GM12874 (cell line): ENCODE measurements at regions not wholly inside any gene's neighbourhood (a gene's known extent, or its start where the extent isn't known, plus 50 kb on each side); places are given as distances from the start of the nearest gene placed in this dataset.

Source experiments
- CTCF ChIP-seq: IDR thresholded peaks from 2 replicates; pipeline ENCODE4 v1.5.1; 2011; ENCODE audit warnings: low read depth, mild to moderate bottlenecking, control low read depth, low read length, moderate library complexity; ENCODE audit not compliant: insufficient read depth

- TF ChIP-seq CTCF, result no peak
Measured at GRCh38 chr18:46279673-46280072, 175.5 kb downstream of the HAUS1 start.

GRCh38 chr18:46281185-46282176 is 177.3 kb downstream of the HAUS1 start:
- peak; percentile 89 for TF ChIP-seq CTCF

GRCh38 chr18:46282177-46282570 is 178.0 kb downstream of the HAUS1 start:
- no peak for TF ChIP-seq CTCF

- TF ChIP-seq CTCF, result no peak
Measured at GRCh38 chr18:46282646-46283045, 178.5 kb downstream of the HAUS1 start.

- TF ChIP-seq CTCF, result no peak
Measured at GRCh38 chr18:46283268-46283667, 179.1 kb downstream of the HAUS1 start.

GRCh38 chr18:46283895-46284295 is 179.7 kb downstream of the HAUS1 start:
- no peak for TF ChIP-seq CTCF

GRCh38 chr18:46289463-46289862 is 185.3 kb downstream of the HAUS1 start:
- no peak for TF ChIP-seq CTCF
